SU-DHL-6 (cell line): ENCODE measurements at regions not wholly inside any gene's neighbourhood (a gene's known extent, or its start where the extent isn't known, plus 50 kb on each side); places are given as distances from the start of the nearest gene placed in this dataset.

Source experiments
- H2AFZ ChIP-seq: fragments of 200-600 bp; sonication (generic); 2 replicates; pipeline ENCODE4 v1.6.1; 2014; ENCODE audit warnings: low read depth, mild to moderate bottlenecking, moderate library complexity, mixed read lengths, antibody characterized with exemption, low read length; ENCODE audit not compliant: severe bottlenecking
- H3F3A ChIP-seq: fragments of 200-600 bp; shearing (Covaris generic); 2 replicates; pipeline ENCODE4 v1.6.0; 2016; ENCODE audit warnings: antibody characterized with exemption, mild to moderate bottlenecking; ENCODE audit not compliant: insufficient read depth
- H3K27ac ChIP-seq: fragments of 200-600 bp; sonication (generic); 2 replicates; pipeline ENCODE4 v1.5.1; 2016; ENCODE audit warnings: low read depth, mild to moderate bottlenecking, low read length, moderate library complexity, mixed read lengths
- H3K27me3 ChIP-seq: fragments of 200-600 bp; sonication (generic), shearing (Covaris generic); 2 replicates; pipeline ENCODE4 v1.6.0; 2014; ENCODE audit warnings: mild to moderate bottlenecking, low read length
- H3K36me3 ChIP-seq: fragments of 200-600 bp; sonication (generic); 2 replicates; pipeline ENCODE4 v1.6.1; 2014; ENCODE audit warnings: mild to moderate bottlenecking, low read length, mixed read lengths
- H3K4me2 ChIP-seq: fragments of 300-600, 200-600 bp; shearing (Covaris generic), sonication (generic); 2 replicates; pipeline ENCODE4 v1.6.0; 2014; ENCODE audit warnings: low read length, low read depth, mild to moderate bottlenecking; ENCODE audit not compliant: poor library complexity, severe bottlenecking
- H3K4me3 ChIP-seq: fragments of 200-600 bp; sonication (generic); 2 replicates; pipeline ENCODE4 v1.5.1; 2014; ENCODE audit warnings: antibody characterized with exemption, low read length, mild to moderate bottlenecking, mixed read lengths; ENCODE audit not compliant: insufficient read depth, poor library complexity, severe bottlenecking
- H3K79me2 ChIP-seq: fragments of 200-600 bp; sonication (generic); 2 replicates; pipeline ENCODE4 v1.6.1; 2014; ENCODE audit warnings: mild to moderate bottlenecking, low read length, moderate library complexity; ENCODE audit not compliant: insufficient read depth
- H3K9ac ChIP-seq: fragments of 200-600 bp; sonication (generic); 2 replicates; pipeline ENCODE4 v1.7.0; 2014; ENCODE audit warnings: mild to moderate bottlenecking, low read length
- H3K9me2 ChIP-seq: fragments of 200-600 bp; sonication (generic); replicated peaks from 2 replicates; pipeline ENCODE4 v1.6.1; 2014; ENCODE audit warnings: low read length; ENCODE audit not compliant: insufficient read depth
- H3K9me3 ChIP-seq: fragments of 200-600 bp; sonication (generic); 2 replicates; pipeline ENCODE4 v1.6.1; 2014; ENCODE audit warnings: low read length, mixed read lengths; ENCODE audit not compliant: insufficient read depth
- H4K20me1 ChIP-seq: fragments of 200-600 bp; sonication (generic); 2 replicates; pipeline ENCODE4 v1.6.1; 2014; ENCODE audit warnings: low read depth, mild to moderate bottlenecking, antibody characterized with exemption, low read length, moderate library complexity, mixed read lengths
- CTCF ChIP-seq: fragments of 200-600 bp; sonication (generic); IDR thresholded peaks from one replicate; pipeline ENCODE4 v1.5.1; 2017; ENCODE audit warnings: antibody characterized with exemption, mild to moderate bottlenecking, low read length, moderate library complexity; ENCODE audit not compliant: insufficient read depth, poor library complexity, severe bottlenecking
- EZH2phosphoT487 ChIP-seq: fragments of 200-600 bp; sonication (generic), shearing (Covaris generic); conservative IDR thresholded peaks from 2 replicates; pipeline ENCODE4 v1.6.1; 2018; ENCODE audit warnings: mild to moderate bottlenecking, antibody characterized with exemption, low read length, moderate library complexity, mixed read lengths

- H3K4me3 ChIP-seq, result no peak overlapping the region
- H3K4me2 ChIP-seq, result no peak overlapping the region
- H3K9me3 ChIP-seq, result no peaks in the 10 kb centered on the region
- no peaks in the 10 kb centered on the region for H3K27me3 ChIP-seq
- TF ChIP-seq CTCF (no peak), EZH2phosphoT487 (no peak)
- no peaks in the 10 kb centered on the region for H3F3A ChIP-seq
- no peaks in the 10 kb centered on the region for H4K20me1 ChIP-seq
- no peak overlapping the region for H2AFZ ChIP-seq
- H3K9me2 ChIP-seq, result no peaks in the 10 kb centered on the region
- H3K27ac ChIP-seq, result no peak overlapping the region
- H3K79me2 ChIP-seq, result no peaks in the 10 kb centered on the region
- no peaks in the 10 kb centered on the region for H3K36me3 ChIP-seq
- no peak overlapping the region for H3K9ac ChIP-seq
Observed at GRCh38 chr4:4687100-4687499, 145.3 kb upstream of the STX18 start.

GRCh38 chr4:4685810-4686795 lies 144.3 kb upstream of the STX18 start:
- Histone ChIP-seq H3K9me3 (no peaks in the 10 kb centered on the region), H3K36me3 (no peaks in the 10 kb centered on the region), H3K9ac (no peak overlapping the region), H3K79me2 (no peaks in the 10 kb centered on the region), H4K20me1 (no peaks in the 10 kb centered on the region), H2AFZ (no peak overlapping the region), H3F3A (no peaks in the 10 kb centered on the region), H3K9me2 (no peaks in the 10 kb centered on the region), H3K4me3 (no peak overlapping the region), H3K27ac (no peak overlapping the region), H3K4me2 (no peak overlapping the region), H3K27me3 (no peaks in the 10 kb centered on the region)
- no peak for TF ChIP-seq EZH2phosphoT487
- TF ChIP-seq CTCF, result no peak

- Histone ChIP-seq H3K9me3 (no peaks in the 10 kb centered on the region), H3F3A (no peaks in the 10 kb centered on the region), H3K9me2 (no peaks in the 10 kb centered on the region), H2AFZ (no peak overlapping the region), H3K27ac (no peak overlapping the region), H3K4me2 (no peak overlapping the region), H4K20me1 (no peaks in the 10 kb centered on the region), H3K36me3 (no peaks in the 10 kb centered on the region), H3K79me2 (no peaks in the 10 kb centered on the region), H3K9ac (no peak overlapping the region), H3K4me3 (no peak overlapping the region), H3K27me3 (no peaks in the 10 kb centered on the region)
- TF ChIP-seq EZH2phosphoT487 (no peak), CTCF (no peak)
Observed at GRCh38 chr4:4681653-4682052, 139.8 kb upstream of the STX18 start.
